GM10266 (cell line): ENCODE measurements at regions not wholly inside any gene's neighbourhood (a gene's known extent, or its start where the extent isn't known, plus 50 kb on each side); places are given as distances from the start of the nearest gene placed in this dataset.

ENCODE experiments used
- DNase-seq: peaks from one replicate; pipeline ENCODE4 v3.0.0; 2012; ENCODE audit errors: extremely low spot score
- TF ChIP-seq, protein P1 (sequence below): IDR thresholded peaks from 2 replicates; pipeline ENCODE4 v1.5.1; 2012; ENCODE audit warnings: mild to moderate bottlenecking, low read depth; ENCODE audit not compliant: control insufficient read depth, insufficient read depth; ENCODE audit errors: missing control alignments

DNA sequence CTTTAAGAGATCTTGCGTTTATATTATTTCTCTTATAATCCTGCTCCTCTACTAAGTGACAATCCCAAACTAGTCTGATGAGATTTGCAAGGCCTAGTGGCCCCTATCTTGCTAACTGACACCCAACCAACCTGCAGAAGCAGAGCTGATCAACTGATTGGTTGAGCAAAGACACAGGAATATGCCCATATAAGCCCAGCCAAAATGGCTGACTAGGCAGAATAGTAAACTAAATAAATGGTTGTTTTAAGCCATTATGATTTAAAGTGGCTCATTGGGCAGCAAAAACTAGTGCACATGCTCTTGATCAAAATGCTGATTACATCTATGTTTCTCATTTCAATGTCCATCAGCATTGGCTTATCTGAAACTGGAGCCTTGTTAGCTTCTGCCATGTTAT lies 238.0 kb upstream of the PDE4D start:
- DNase-seq = no peak
- TF ChIP-seq, protein P1, sequence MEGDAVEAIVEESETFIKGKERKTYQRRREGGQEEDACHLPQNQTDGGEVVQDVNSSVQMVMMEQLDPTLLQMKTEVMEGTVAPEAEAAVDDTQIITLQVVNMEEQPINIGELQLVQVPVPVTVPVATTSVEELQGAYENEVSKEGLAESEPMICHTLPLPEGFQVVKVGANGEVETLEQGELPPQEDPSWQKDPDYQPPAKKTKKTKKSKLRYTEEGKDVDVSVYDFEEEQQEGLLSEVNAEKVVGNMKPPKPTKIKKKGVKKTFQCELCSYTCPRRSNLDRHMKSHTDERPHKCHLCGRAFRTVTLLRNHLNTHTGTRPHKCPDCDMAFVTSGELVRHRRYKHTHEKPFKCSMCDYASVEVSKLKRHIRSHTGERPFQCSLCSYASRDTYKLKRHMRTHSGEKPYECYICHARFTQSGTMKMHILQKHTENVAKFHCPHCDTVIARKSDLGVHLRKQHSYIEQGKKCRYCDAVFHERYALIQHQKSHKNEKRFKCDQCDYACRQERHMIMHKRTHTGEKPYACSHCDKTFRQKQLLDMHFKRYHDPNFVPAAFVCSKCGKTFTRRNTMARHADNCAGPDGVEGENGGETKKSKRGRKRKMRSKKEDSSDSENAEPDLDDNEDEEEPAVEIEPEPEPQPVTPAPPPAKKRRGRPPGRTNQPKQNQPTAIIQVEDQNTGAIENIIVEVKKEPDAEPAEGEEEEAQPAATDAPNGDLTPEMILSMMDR = no peak

- TF ChIP-seq, protein P1 = no peak
- DNase-seq = no peak
These were observed 232.1 kb upstream of the PDE4D start for GRCh38 chr5:60125636-60126035.

DNA sequence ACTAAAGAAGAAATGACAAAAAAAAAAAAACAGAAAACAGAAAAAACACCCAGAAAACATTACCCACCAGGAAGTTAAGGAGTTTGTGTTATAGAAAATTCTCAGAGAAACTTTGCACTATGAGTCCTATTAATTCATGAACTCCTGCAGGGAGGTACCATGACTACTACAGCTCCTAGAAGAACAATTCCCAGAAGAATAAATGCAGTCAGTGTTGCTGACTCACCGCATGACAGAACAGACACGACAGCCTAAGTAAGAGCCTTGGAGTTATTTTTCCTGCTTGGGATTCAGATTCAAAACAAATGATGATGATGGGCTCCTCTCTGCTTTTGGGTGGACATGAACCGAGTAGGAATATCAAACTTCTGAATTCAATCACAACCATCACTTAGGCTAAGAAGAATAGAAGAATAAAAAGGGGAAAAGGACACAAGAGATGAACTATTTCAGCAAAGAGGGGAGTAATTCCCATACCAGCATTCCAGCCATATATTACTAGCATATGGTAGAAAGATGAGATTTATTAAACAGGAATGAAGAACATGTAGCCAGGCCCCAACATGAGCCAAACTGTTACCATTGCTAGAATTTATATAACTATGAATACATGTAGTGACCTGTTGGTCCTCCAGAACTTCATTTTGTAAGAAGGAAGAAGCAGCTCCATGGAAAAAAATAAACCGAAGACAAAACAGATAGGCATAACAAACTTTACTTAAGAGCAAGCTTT lies 209.6 kb upstream of the PDE4D start:
- TF ChIP-seq, protein P1 = no peak
- no peak for DNase-seq

- TF ChIP-seq, protein P1 = no peak
- no peak for DNase-seq
These were observed 208.0 kb upstream of the PDE4D start for GRCh38 chr5:60101573-60101972.

DNA sequence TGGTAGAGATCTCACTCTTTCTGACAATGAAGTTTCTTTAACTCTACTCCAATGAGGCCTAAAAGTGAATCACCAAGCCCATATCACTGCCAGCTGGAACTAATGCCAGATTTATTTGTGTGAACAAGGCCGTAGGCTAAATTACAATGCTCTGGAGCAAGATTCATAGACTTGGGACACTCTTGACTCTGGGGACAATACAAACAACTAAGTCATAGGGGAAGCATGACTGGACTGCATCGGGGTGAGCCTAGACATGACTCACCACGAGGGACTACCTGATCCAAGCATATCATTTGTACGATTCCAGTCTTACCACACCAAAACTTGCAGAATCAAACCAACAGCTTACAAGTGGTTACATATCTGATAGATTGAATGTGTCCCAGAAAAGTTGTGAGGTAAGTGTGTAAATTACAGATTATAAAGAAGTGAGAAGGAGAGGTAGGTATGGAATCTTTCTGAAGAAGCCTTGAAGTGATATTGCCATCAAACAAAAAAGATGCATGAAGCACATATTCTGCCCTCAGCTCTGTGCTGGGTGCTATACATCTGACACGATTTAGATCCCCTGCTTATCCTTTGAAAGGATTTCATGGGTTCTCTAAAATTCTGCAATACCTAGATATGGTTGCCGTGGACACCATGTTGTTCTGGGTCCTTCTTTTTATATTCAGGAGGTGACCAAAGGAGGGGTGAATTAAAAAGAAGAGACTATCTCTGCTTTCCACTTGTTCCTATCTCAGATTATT lies 199.3 kb upstream of the PDE4D start:
- TF ChIP-seq, protein P1 = no peak
- DNase-seq = no peak

GRCh38 chr5:60086583-60086982 lies 193.1 kb upstream of the PDE4D start:
- no peak for DNase-seq
- TF ChIP-seq, protein P1 = no peak

DNA sequence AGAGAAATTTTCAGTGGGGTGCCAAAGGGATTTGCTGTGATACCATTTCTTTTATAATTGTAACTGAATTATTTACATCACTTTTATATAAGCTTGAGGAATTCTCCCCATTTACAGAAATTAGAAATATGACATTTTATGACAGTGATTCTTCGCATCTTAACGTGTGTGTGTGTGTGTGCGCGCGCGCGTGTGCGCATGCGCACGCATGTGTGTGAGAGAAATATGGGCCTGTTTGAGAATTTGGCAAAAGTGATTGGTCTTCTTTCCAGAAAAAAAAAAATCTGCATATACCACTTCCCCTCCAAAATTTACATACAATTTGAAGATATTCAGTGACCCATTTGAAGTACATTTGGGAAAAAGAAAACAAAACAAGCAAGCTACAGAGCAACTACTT lies 190.7 kb upstream of the PDE4D start:
- TF ChIP-seq, protein P1 = no peak
- DNase-seq = no peak
